ENCODE measurements at regions not wholly inside any gene's neighbourhood (a gene's known extent, or its start where the extent isn't known, plus 50 kb on each side); places are given as distances from the start of the nearest gene placed in this dataset.
"Not testable (repeated sequence)": the region's sequence is repeated elsewhere in the genome, so short reads cannot be mapped to it uniquely, and the experiment has no call there.

- TF ChIP-seq CTCF (IDR thresholded peaks at IDR 0.05); EZH2 (IDR thresholded peaks at IDR 0.05; ENCODE audit: borderline replicate concordance, insufficient read depth, low read depth, low read length, poor library complexity, severe bottlenecking): not testable (repeated sequence)
These were observed 478.6 kb upstream of the ARHGEF26 start for GRCh38 chr3:153642576-153642975.
